Activated CD4-positive, alpha-beta T cell treated with anti-CD3 and anti-CD28 coated beads, Interleukin-10, Interleukin-2, amounts not matched to agents 100 ng/mL and 50 ng/mL, durations not matched to agents 16 hours and 8 hours (primary cell): ENCODE measurements at regions not wholly inside any gene's neighbourhood (a gene's known extent, or its start where the extent isn't known, plus 50 kb on each side); places are given as distances from the start of the nearest gene placed in this dataset.
A peak's percentile ranks its signal among the peaks of the same experiment; 100 is the strongest.
"Not testable (repeated sequence)": the region's sequence is repeated elsewhere in the genome, so short reads cannot be mapped to it uniquely, and the experiment has no call there.

Experiments used
- DNase-seq: peaks from one replicate; pipeline ENCODE4 v3.0.0-alpha.2; 2020

DNA sequence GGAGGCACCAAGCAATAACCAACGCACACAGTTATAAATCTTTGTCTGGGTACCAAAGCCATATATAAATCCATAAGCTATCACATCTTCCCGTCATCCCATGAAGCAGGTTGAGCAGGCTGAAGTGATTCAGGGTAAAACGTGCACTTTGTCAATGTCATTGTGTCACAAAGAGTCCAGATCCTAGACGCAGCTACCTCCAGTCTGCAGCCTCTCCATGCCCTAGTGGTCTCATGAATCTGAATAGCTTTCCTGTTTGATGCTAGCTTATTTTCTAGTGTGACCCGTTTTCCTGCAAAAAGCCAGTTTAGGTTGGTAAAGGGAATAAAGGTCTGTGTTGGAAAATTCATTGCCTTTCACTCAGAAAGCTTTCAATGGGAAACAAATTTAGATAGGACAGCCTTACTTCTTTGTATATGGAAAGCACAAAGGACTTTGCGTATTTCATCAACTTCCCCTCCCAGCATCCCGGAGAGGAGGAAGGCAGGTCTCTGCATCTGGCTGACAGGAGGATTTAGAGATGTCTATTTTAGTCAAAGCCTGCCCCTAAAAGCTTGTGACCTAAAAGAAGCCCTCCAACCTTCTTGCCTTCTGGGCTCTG, 222.3 kb upstream of the ARL4C start:
- DNase-seq = no peak

DNA sequence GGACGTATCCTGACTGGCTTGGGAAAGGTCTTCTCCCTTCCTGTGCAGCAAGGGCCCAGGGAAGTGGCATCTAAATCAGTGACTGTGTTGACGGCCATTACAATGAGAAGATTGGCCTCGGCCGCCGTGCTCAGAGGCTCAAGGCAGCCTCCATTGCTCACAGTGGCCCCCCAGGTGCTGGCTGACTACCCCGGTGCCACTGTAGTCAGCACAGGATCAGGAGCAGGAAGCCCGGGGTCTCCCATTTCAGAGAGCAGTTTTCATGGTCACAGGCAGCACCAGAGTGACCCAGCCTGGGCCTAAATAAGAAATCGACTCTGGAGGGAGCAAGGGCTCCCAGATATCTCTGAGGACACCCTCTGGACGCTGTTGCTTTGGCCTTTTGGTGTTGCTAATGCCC, 219.4 kb upstream of the ARL4C start:
- no peak for DNase-seq

DNA sequence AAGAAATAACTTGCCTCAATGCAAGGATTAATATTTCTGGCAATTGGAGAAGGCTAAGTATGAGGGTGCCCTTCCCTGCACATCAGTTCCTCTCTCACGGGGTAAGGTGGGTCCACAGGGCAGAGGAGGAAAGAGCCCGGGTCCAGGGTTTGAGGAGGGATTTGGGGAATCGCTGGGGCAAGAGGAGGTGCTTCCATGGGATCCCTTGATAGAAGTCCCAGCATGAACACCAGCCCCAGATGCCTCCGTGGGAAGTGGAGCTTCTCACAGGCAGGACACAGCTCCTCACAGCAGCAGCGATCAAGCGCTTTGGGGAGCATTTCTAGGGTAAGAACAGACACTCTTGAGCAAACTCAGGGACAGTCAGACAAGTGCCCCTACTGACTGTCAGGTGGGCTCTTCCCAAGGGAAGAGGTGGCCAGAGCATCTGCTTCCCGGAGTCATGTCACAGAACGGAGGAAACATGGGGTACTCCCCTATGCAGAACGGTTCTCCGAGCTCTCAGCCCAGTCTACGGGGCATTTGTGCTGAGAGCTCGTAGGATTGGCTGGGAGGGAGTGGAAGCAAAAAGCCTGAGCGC, 218.9 kb upstream of the ARL4C start:
- DNase-seq = no peak

DNA sequence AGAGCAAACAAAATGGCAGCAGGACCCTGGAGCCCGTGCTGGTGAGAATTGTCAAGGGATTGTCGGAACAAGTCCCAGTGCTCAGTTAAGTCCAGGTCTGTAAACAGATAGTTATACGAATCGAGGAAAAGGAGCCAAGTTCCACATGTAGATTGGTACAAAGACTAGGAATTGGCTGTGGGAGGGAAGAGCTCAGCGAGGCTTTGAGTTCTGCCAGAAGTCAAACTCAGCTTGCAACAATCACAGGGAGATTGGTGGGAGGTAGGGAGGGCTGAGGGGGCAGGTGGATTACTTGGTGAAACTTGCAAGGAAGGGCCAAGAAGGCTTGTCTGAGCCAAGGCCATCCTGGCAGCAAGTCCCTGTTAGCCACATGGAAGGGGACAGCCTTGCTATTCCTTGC, 217.8 kb upstream of the ARL4C start:
- DNase-seq = no peak

DNA sequence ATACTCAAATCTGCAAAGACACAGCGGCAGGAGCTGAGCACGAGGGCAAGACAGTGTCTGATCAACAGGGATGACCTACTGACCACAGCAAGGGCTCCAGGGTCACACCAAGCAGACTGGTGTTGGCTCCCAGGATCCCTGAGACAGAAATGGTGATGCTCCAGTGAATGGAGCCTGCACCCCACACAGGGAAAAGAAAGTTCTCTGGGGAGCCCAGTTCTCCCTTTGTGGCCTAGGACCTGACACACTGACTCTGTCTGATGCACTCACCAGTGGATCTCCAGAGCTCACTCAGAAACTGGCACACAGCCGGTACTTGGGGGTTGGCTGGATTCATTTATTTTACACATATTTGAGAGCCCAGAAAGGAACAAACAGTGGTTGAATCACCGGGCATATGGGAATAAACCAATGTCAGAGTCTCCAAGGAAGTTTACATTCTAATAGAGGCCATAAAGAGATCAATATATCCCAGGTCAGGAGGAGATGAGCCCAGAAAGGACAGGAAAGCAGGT, 215.6 kb upstream of the ARL4C start:
- DNase-seq = no peak

- no peak for DNase-seq
Observed at GRCh38 chr2:234711308-234711707, 214.4 kb upstream of the ARL4C start.

GRCh38 chr2:234710587-234710986, 213.7 kb upstream of the ARL4C start:
- DNase-seq = no peak

GRCh38 chr2:234710066-234710465, 213.2 kb upstream of the ARL4C start:
- no peak for DNase-seq

DNA sequence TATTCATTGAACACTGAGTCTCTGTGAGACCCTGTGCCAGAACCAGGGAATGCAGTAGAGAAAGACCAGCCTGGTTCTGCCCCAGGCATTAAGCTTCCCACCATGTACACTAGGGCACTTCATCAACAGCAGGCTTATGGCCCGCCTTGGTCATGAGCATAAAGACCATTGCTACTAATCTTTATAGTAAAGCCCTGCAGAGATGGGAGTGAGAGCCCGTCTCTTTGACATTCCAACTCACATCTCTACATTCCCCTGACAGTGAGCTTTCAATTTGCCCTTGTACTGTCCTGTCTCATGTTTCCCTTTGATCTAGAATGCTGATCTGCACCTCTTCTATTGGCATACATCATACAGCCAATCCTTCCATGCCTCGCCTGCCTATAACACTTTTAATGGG, 211.8 kb upstream of the ARL4C start:
- no peak for DNase-seq

GRCh38 chr2:234708091-234708683, 211.3 kb upstream of the ARL4C start:
- DNase-seq = no peak

- no peak for DNase-seq
Observed at GRCh38 chr2:234706086-234706485, 209.2 kb upstream of the ARL4C start.

DNA sequence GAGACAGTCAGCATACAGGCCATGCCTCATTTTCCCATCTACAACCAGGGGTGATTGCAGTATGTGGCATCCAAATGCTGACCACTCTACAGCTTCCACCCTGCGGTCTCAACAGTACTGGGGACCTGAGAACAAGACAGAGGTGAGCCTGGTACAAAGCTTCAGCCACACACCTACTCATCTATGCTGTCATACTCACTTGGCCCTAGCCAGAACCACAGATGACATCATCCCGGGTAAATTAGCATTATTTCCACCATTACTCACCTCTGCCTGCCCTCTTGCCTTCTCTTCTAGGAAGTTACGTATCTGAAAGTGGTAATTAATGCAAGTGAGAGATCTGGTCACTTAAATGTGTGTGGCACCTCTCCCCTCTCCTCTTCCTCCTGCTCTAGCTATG, 208.2 kb upstream of the ARL4C start:
- DNase-seq = peak; percentile 13

GRCh38 chr2:234703258-234703657, 206.4 kb upstream of the ARL4C start:
- DNase-seq = no peak

GRCh38 chr2:234702731-234703225, 205.9 kb upstream of the ARL4C start:
- no peak for DNase-seq

DNA sequence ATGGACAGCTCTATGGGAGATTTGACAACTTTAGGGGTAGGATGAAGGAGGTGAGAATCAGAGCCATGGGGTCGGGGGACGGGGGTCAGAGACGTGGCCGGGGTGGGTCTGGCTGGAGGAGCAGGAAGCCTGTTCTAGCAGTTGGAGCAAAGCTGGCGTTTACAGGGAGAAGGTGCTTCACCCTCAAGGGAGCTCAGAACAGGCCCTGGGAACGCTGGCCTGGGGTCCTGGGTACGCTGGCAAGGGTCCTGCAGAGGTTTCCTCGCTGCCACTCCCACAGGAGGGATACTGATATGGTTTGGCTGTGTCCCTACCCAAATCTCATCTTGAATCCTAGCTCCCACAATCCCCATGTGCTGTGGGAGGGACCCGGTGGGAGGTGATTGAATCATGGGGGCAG, 205.0 kb upstream of the ARL4C start:
- no peak for DNase-seq

- no peak for DNase-seq
Observed at GRCh38 chr2:234701421-234701820, 204.5 kb upstream of the ARL4C start.

DNA sequence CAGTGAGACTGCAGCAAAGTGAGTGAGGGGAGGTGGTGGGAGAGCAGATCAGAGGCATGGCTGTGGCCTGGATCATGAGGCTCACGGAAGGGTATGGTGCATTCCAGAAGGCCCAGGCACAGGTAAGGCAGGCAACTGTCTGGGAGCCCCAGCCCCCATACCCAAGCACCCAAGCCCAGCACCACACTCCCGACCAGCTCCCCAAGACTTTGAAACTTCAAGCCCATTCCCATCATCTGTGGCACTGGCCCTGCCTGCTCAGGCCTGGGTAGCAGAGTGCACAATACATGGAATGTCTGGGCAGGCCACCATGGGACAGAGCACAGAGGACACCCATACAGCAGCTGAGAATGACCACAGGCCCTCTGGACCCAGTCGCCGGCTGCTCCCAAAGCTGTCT, 202.6 kb upstream of the ARL4C start:
- DNase-seq = no peak

DNA sequence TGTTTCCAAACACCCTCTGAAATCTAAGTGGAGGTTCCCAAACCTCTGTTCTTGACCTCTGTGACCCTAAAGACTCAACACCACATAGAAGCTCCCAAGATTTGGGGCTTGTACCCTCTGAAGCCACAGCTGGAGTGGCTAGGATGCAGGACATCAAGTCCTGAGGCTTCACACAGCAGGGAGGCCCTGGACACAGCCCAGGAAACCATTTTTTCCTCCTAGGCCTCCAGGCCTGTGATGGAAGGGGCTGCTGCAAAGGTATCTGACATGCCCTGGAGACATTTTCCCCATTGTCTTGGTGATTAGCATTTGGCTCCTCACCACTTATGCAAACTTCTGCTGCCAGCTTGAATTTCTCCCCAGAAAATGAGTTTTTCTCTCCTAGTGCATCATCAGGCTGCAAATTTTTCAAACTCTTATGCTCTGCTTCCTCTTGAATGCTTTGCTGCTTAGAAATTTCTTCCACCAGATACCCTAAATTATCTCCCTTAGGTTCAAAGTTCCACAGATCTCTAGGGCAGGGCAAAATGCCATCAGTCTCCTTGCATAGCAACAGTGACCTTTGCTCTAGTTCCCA, 200.5 kb upstream of the ARL4C start:
- DNase-seq = not testable (repeated sequence)

DNA sequence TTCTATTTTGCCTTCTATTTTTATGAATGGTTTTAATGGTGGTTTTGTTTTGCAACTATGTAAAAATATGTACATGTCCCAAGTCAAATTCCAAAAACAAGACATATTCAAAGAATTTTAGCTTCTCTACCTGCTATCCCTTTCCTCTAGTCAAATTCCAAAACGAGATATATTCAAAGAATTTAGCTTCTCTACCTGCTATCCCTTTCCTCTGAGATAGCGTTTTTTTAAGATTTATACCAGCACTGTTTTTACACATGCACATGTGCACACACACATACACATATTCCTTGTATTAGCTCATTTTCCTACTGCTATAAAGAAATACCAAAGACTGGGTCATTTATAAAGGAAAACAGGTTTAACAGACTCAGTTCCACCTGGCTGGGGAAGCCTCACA, 199.1 kb upstream of the ARL4C start:
- DNase-seq = no peak

DNA sequence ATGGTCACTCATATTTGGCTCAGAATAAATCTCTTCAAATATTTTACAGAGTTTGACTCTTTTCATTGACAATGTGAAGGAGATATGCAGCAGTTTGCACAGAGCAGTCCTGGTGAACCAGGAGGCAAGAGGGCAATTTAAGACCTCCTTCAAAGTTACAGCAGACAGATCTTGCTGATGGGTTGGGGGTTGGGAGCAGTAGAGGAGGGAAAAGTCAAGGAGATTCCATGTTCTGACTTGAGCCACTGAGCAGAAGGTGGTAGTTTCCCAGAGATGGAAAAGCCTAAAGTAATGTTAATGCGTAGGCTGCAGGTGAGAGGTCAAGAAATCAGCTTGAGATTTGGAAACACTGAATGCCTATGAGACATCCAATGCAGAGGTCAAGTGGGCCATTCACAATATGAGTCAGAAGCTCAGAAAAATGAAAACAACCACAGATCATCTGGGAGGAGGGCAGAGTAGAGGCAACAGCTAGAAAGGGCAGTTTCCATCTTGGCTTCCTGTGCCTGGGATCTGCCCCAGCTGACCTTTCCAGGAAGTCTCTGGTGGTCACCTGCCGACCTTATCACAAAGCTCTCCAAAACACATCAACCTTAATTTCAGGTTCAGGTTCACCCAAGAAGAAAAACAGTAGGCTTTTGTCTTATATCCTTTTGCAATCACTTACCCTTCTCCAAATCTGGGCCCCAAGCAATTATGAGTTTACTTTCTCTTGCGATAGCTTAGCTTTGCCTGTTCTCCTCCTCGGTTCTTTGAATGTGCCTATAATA, 197.5 kb upstream of the ARL4C start:
- DNase-seq = no peak

DNA sequence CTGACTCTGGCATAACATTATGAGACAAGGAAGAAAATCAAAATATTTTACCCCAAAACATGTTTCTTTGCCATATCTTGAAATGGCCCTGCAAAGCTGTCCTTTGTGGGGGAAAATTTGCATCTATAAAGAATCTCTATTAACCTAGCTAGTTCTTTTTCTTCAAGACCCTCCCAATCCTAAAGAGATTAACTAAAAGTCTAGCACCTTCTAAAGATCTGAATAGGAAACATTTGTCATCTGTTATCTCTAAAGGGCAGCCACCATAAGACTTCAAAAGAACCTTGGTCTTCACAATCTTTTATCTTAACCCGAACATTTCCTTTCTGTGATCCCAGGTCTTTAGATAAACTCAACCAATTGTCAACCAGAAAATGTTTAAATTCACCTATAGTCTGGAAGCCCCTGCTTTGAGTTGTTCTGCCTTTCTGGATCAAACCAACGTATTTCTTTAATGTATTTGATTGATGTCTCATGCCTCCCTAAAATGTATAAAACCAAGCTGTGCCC, 196.9 kb upstream of the ARL4C start:
- DNase-seq = not testable (repeated sequence)

GRCh38 chr2:234693191-234693590, 196.3 kb upstream of the ARL4C start:
- DNase-seq = not testable (repeated sequence)
